Nephron (organoid): ENCODE measurements at regions not wholly inside any gene's neighbourhood (a gene's known extent, or its start where the extent isn't known, plus 50 kb on each side); places are given as distances from the start of the nearest gene placed in this dataset.
"Not testable (repeated sequence)": the region's sequence is repeated elsewhere in the genome, so short reads cannot be mapped to it uniquely, and the experiment has no call there.

ENCODE experiments used
- H3K27ac Mint-ChIP-seq, 3 experiments: 2 replicates each; pipeline ENCODE4 v1.8.0; 2020; ENCODE audit warnings: mixed read lengths in 3 of 3, mild to moderate bottlenecking in 2 of 3, moderate library complexity in 1 of 3
- H3K27me3 Mint-ChIP-seq: 2 replicates; pipeline ENCODE4 v1.8.0; 2021; ENCODE audit warnings: low read depth, mild to moderate bottlenecking, moderate library complexity, mixed read lengths
- H3K36me3 Mint-ChIP-seq: 2 replicates; pipeline ENCODE4 v1.8.0; 2020; ENCODE audit warnings: low read depth, mixed read lengths
- H3K4me1 Mint-ChIP-seq: 2 replicates; pipeline ENCODE4 v1.8.0; 2020; ENCODE audit warnings: mixed read lengths
- H3K4me3 Mint-ChIP-seq, 3 experiments: 2 replicates each; pipeline ENCODE4 v1.8.0; 2020; ENCODE audit warnings: mild to moderate bottlenecking in 3 of 3, mixed read lengths in 3 of 3, moderate library complexity in 2 of 3
- H3K9me3 Mint-ChIP-seq: 2 replicates; pipeline ENCODE4 v1.8.0; 2020; ENCODE audit warnings: mixed read lengths
- TF ChIP-seq, protein P1 (sequence below), 3 experiments: fragments of 200-600 bp; sonication (generic); IDR thresholded peaks; one replicate each; pipeline ENCODE4 v1.5.0; 2021; ENCODE audit warnings: antibody characterized with exemption in 3 of 3; ENCODE audit not compliant: unreplicated experiment in 3 of 3

DNA sequence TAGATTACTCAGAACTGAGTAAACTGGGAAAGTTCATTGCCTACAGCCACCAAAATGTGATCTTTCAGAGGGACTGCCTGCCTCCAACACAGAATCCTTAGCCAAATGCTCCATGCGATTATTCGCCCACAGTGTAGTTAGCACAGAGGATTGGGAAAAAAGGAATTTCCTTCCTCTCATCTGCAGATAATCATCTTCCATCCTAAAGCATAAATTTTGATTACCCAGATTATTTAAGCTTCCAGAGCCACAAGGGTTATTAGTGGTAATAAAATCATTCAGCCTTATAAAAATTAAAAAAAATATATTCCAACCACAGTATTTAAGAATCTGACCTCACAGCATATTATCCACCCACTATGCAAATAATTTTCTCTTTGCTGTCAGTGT, 285.3 kb upstream of the GRAMD2B start:
- H3K4me3 Mint-ChIP-seq: peak overlapping the region; percentile 7 to 49 (median 37)
- TF ChIP-seq, protein P1, sequence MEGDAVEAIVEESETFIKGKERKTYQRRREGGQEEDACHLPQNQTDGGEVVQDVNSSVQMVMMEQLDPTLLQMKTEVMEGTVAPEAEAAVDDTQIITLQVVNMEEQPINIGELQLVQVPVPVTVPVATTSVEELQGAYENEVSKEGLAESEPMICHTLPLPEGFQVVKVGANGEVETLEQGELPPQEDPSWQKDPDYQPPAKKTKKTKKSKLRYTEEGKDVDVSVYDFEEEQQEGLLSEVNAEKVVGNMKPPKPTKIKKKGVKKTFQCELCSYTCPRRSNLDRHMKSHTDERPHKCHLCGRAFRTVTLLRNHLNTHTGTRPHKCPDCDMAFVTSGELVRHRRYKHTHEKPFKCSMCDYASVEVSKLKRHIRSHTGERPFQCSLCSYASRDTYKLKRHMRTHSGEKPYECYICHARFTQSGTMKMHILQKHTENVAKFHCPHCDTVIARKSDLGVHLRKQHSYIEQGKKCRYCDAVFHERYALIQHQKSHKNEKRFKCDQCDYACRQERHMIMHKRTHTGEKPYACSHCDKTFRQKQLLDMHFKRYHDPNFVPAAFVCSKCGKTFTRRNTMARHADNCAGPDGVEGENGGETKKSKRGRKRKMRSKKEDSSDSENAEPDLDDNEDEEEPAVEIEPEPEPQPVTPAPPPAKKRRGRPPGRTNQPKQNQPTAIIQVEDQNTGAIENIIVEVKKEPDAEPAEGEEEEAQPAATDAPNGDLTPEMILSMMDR (IDR thresholded peaks at IDR 0.05; ENCODE audit: unreplicated experiment in 3 of 3): no peak
- H3K9me3 Mint-ChIP-seq: peaks cover 8% of the 10 kb centered on the region
- H3K27ac Mint-ChIP-seq: peak overlapping the region; percentile 82 to 93 (median 92)
- no peaks in the 10 kb centered on the region for H3K27me3 Mint-ChIP-seq
- H3K4me1 Mint-ChIP-seq: peaks cover 39% of the 10 kb centered on the region
- no peaks in the 10 kb centered on the region for H3K36me3 Mint-ChIP-seq

GRCh38 chr5:126138281-126138931, 284.8 kb upstream of the GRAMD2B start:
- Mint-ChIP-seq H3K4me3 (peak overlapping the region; percentile 7 to 12 (median 9)), H3K4me1 (peaks cover 39% of the 10 kb centered on the region), H3K27ac (peak overlapping the region; percentile 82 to 93 (median 92)), H3K36me3 (no peaks in the 10 kb centered on the region), H3K27me3 (no peaks in the 10 kb centered on the region), H3K9me3 (peaks cover 5% of the 10 kb centered on the region)
- TF ChIP-seq, protein P1 (IDR thresholded peaks at IDR 0.05; ENCODE audit: unreplicated experiment in 3 of 3): no peak

DNA sequence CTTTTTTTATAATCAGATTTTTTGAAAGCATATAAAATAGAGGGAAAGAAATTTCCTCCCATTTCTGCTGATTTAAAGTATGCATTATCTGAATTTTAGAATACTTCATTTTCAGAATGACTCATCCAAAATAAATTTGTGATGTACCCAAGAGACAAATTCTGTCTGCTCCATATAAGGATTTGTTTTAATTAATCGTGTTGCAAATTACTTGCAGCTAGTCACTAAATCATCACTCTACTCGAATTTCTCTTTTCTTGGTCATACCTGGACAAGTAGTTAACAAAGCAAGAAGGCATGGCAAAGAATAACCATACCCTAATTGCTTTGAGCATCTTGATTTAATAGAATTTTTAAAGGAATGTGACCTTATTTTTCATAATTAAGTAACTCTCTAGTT, 284.1 kb upstream of the GRAMD2B start:
- peaks cover 39% of the 10 kb centered on the region for H3K4me1 Mint-ChIP-seq
- H3K27me3 Mint-ChIP-seq: no peaks in the 10 kb centered on the region
- TF ChIP-seq, protein P1 (IDR thresholded peaks at IDR 0.05; ENCODE audit: unreplicated experiment in 3 of 3): no peak

GRCh38 chr5:126139773-126140172, 283.4 kb upstream of the GRAMD2B start:
- Mint-ChIP-seq H3K27me3 (no peaks in the 10 kb centered on the region), H3K9me3 (peaks cover 2% of the 10 kb centered on the region), H3K4me1 (peaks cover 39% of the 10 kb centered on the region), H3K4me3 (no peak overlapping the region), H3K27ac (peak overlapping the region; percentile 62 to 82 (median 68)), H3K36me3 (no peaks in the 10 kb centered on the region)
- TF ChIP-seq, protein P1 (IDR thresholded peaks at IDR 0.05; ENCODE audit: unreplicated experiment in 3 of 3): no peak

More for the DNA sequence above, 284.1 kb upstream of the GRAMD2B start:
- Mint-ChIP-seq H3K9me3 (peaks cover 4% of the 10 kb centered on the region), H3K36me3 (no peaks in the 10 kb centered on the region), H3K4me3 (no peak overlapping the region), H3K27ac (peak overlapping the region; percentile 60 to 93 (median 82))

- no peak overlapping the region for H3K27ac Mint-ChIP-seq
- H3K27me3 Mint-ChIP-seq: no peaks in the 10 kb centered on the region
- peaks cover 29% of the 10 kb centered on the region for H3K4me1 Mint-ChIP-seq
- no peaks in the 10 kb centered on the region for H3K9me3 Mint-ChIP-seq
- H3K4me3 Mint-ChIP-seq: no peak overlapping the region
- TF ChIP-seq, protein P1 (IDR thresholded peaks at IDR 0.05; ENCODE audit: unreplicated experiment in 3 of 3): no peak
- H3K36me3 Mint-ChIP-seq: no peaks in the 10 kb centered on the region
Measured at GRCh38 chr5:126143622-126144021, 279.6 kb upstream of the GRAMD2B start.

- peaks cover 11% of the 10 kb centered on the region for H3K9me3 Mint-ChIP-seq
- not testable (repeated sequence) for H3K27ac Mint-ChIP-seq, H3K4me3 Mint-ChIP-seq, H3K27me3 Mint-ChIP-seq, H3K4me1 Mint-ChIP-seq, H3K36me3 Mint-ChIP-seq
Measured at GRCh38 chr5:126150319-126150718, 272.9 kb upstream of the GRAMD2B start.

- peaks cover 40% of the 10 kb centered on the region for H3K9me3 Mint-ChIP-seq
- H3K4me1 Mint-ChIP-seq, H3K36me3 Mint-ChIP-seq, H3K27me3 Mint-ChIP-seq, H3K27ac Mint-ChIP-seq, H3K4me3 Mint-ChIP-seq: not testable (repeated sequence)
Measured at GRCh38 chr5:126155298-126155697, 267.9 kb upstream of the GRAMD2B start.
